ENCODE measurements at regions not wholly inside any gene's neighbourhood (a gene's known extent, or its start where the extent isn't known, plus 50 kb on each side); places are given as distances from the start of the nearest gene placed in this dataset.
A peak's percentile ranks its signal among the peaks of the same experiment; 100 is the strongest.
"Not testable (repeated sequence)": the region's sequence is repeated elsewhere in the genome, so short reads cannot be mapped to it uniquely, and the experiment has no call there.

GRCh38 chr3:145429546-145429945 is 731.4 kb downstream of the PLOD2 start:
- DNase-seq (ENCODE audit: extremely low read depth in 1 of 11, low read depth in 9 of 11, low spot score in 4 of 11), result peak in 1 of 11 donors; percentile 8

- DNase-seq (ENCODE audit: extremely low read depth in 1 of 11, low read depth in 9 of 11, low spot score in 4 of 11), result no peak
These were observed 712.5 kb downstream of the PLOD2 start for GRCh38 chr3:145448436-145448835.

GRCh38 chr3:145450018-145450682 is 710.8 kb downstream of the PLOD2 start:
- no peak for DNase-seq (ENCODE audit: extremely low read depth in 1 of 11, low read depth in 9 of 11, low spot score in 4 of 11)

GRCh38 chr3:145457825-145458552 is 703.0 kb downstream of the PLOD2 start:
- no peak for DNase-seq (ENCODE audit: extremely low read depth in 1 of 11, low read depth in 9 of 11, low spot score in 4 of 11)

- DNase-seq (ENCODE audit: extremely low read depth in 1 of 11, low read depth in 9 of 11, low spot score in 4 of 11), result not testable (repeated sequence)
These were observed 701.3 kb downstream of the PLOD2 start for GRCh38 chr3:145459681-145460080.

GRCh38 chr3:145471976-145472375 is 689.0 kb downstream of the PLOD2 start:
- no peak for DNase-seq (ENCODE audit: extremely low read depth in 1 of 11, low read depth in 9 of 11, low spot score in 4 of 11)

GRCh38 chr3:145482735-145483134 is 678.2 kb downstream of the PLOD2 start:
- not testable (repeated sequence) for DNase-seq (ENCODE audit: extremely low read depth in 1 of 11, low read depth in 9 of 11, low spot score in 4 of 11)

GRCh38 chr3:145483992-145484391 is 677.0 kb downstream of the PLOD2 start:
- DNase-seq (ENCODE audit: extremely low read depth in 1 of 11, low read depth in 9 of 11, low spot score in 4 of 11), result peak in 1 of 11 donors; percentile 11

GRCh38 chr3:145489011-145489410 is 672.0 kb downstream of the PLOD2 start:
- no peak for DNase-seq (ENCODE audit: extremely low read depth in 1 of 11, low read depth in 9 of 11, low spot score in 4 of 11)

GRCh38 chr3:145490088-145491048 is 670.6 kb downstream of the PLOD2 start:
- DNase-seq (ENCODE audit: extremely low read depth in 1 of 11, low read depth in 9 of 11, low spot score in 4 of 11), result peak in 1 of 11 donors; percentile 7

- no peak for DNase-seq (ENCODE audit: extremely low read depth in 1 of 11, low read depth in 9 of 11, low spot score in 4 of 11)
These were observed 668.5 kb downstream of the PLOD2 start for GRCh38 chr3:145492456-145492855.

- DNase-seq (ENCODE audit: extremely low read depth in 1 of 11, low read depth in 9 of 11, low spot score in 4 of 11), result not testable (repeated sequence)
These were observed 643.6 kb downstream of the PLOD2 start for GRCh38 chr3:145517416-145517815.

GRCh38 chr3:145518639-145519038 is 642.3 kb downstream of the PLOD2 start:
- no peak for DNase-seq (ENCODE audit: extremely low read depth in 1 of 11, low read depth in 9 of 11, low spot score in 4 of 11)

- DNase-seq (ENCODE audit: extremely low read depth in 1 of 11, low read depth in 9 of 11, low spot score in 4 of 11), result no peak
These were observed 641.5 kb downstream of the PLOD2 start for GRCh38 chr3:145519398-145520047.

- no peak for DNase-seq (ENCODE audit: extremely low read depth in 1 of 11, low read depth in 9 of 11, low spot score in 4 of 11)
These were observed 638.8 kb downstream of the PLOD2 start for GRCh38 chr3:145522179-145522578.

- no peak for DNase-seq (ENCODE audit: extremely low read depth in 1 of 11, low read depth in 9 of 11, low spot score in 4 of 11)
These were observed 637.9 kb downstream of the PLOD2 start for GRCh38 chr3:145522893-145523651.

- DNase-seq (ENCODE audit: extremely low read depth in 1 of 11, low read depth in 9 of 11, low spot score in 4 of 11), result no peak
These were observed 629.4 kb downstream of the PLOD2 start for GRCh38 chr3:145531548-145531947.

GRCh38 chr3:145533696-145534095 is 627.3 kb downstream of the PLOD2 start:
- DNase-seq (ENCODE audit: extremely low read depth in 1 of 11, low read depth in 9 of 11, low spot score in 4 of 11), result no peak

Measured in renal cortex interstitium (tissue), 11 donors.